Keratinocyte (primary cell): ENCODE measurements at regions not wholly inside any gene's neighbourhood (a gene's known extent, or its start where the extent isn't known, plus 50 kb on each side); places are given as distances from the start of the nearest gene placed in this dataset.

ENCODE experiments used
- DNase-seq: peaks from one replicate; pipeline ENCODE4 v3.0.0-alpha.2; 2011; ENCODE audit warnings: low read depth, missing footprints, low spot score
- FAIRE-seq: peaks from 2 replicates; lab custom pipeline; 2011; peaks lifted over from hg19 to GRCh38; lab: Jason Lieb, UNC
- H2AFZ ChIP-seq: 2 replicates; pipeline ENCODE4 v1.6.0; 2012; ENCODE audit warnings: low read length, control low read depth, inconsistent platforms; ENCODE audit not compliant: control insufficient read depth
- H3K27ac ChIP-seq: 2 replicates; pipeline ENCODE4 v1.5.1; 2011; ENCODE audit warnings: low read length; ENCODE audit not compliant: control insufficient read depth, insufficient read depth
- H3K27me3 ChIP-seq: 3 replicates; pipeline ENCODE4 v1.6.0; 2011; ENCODE audit warnings: low read length; ENCODE audit not compliant: control insufficient read depth, insufficient read depth; ENCODE audit errors: extremely low read depth
- H3K36me3 ChIP-seq, 2 experiments: 2 replicates in 1 of 2; 3 replicates in 1 of 2; pipeline ENCODE4 v1.5.1; 2011; ENCODE audit warnings: low read length in 2 of 2, mild to moderate bottlenecking in 1 of 2; ENCODE audit not compliant: control insufficient read depth in 2 of 2, insufficient read depth in 2 of 2; ENCODE audit errors: extremely low read depth in 1 of 2
- H3K4me1 ChIP-seq: 3 replicates; pipeline ENCODE4 v1.5.1; 2011; ENCODE audit warnings: low read length; ENCODE audit not compliant: control insufficient read depth, insufficient read depth; ENCODE audit errors: extremely low read depth
- H3K4me2 ChIP-seq: 3 replicates; pipeline ENCODE4 v1.6.0; 2011; ENCODE audit warnings: low read depth, low read length; ENCODE audit not compliant: control insufficient read depth, insufficient read depth; ENCODE audit errors: extremely low read depth
- H3K4me3 ChIP-seq, 3 experiments: fragments of 200-600 bp in 1 of 3; sonication (generic) in 1 of 3; 2 replicates in 2 of 3; 3 replicates in 1 of 3; pipeline ENCODE4 v1.5.1; 2011 to 2016; ENCODE audit warnings: low read length in 3 of 3, mild to moderate bottlenecking in 3 of 3, control low read depth in 2 of 3, inconsistent platforms in 1 of 3, low read depth in 1 of 3, mixed read lengths in 1 of 3, mixed run types in 1 of 3, moderate library complexity in 1 of 3; ENCODE audit not compliant: control insufficient read depth in 2 of 3, insufficient read depth in 2 of 3; ENCODE audit errors: extremely low read depth in 1 of 3
- H3K79me2 ChIP-seq: 2 replicates; pipeline ENCODE4 v1.6.0; 2012; ENCODE audit warnings: low read length; ENCODE audit not compliant: control insufficient read depth, insufficient read depth
- H3K9ac ChIP-seq: 3 replicates; pipeline ENCODE4 v1.6.0; 2011; ENCODE audit warnings: low read length; ENCODE audit not compliant: control insufficient read depth, insufficient read depth; ENCODE audit errors: extremely low read depth
- H3K9me1 ChIP-seq: 3 replicates; pipeline ENCODE4 v1.6.0; 2011; ENCODE audit warnings: low read length; ENCODE audit not compliant: control insufficient read depth, insufficient read depth; ENCODE audit errors: extremely low read depth
- H3K9me3 ChIP-seq: 2 replicates; pipeline ENCODE4 v1.5.1; 2012; ENCODE audit warnings: low read depth, low read length; ENCODE audit not compliant: control insufficient read depth
- H4K20me1 ChIP-seq: 3 replicates; pipeline ENCODE4 v1.6.0; 2011; ENCODE audit warnings: low read length; ENCODE audit not compliant: control insufficient read depth, insufficient read depth; ENCODE audit errors: extremely low read depth
- CTCF ChIP-seq, 3 experiments: IDR thresholded peaks in 1 of 3; conservative IDR thresholded peaks in 1 of 3; optimal IDR thresholded peaks in 1 of 3; 2 replicates in 2 of 3; 3 replicates in 1 of 3; pipeline versions ENCODE3 to v1.5.1; 2011; ENCODE audit warnings: low read length in 3 of 3, mild to moderate bottlenecking in 3 of 3, moderate library complexity in 2 of 3, control low read depth in 1 of 3, inconsistent platforms in 1 of 3; ENCODE audit not compliant: insufficient read depth in 2 of 3; ENCODE audit errors: extremely low read depth in 1 of 3
- EZH2 ChIP-seq: IDR thresholded peaks from one replicate; pipeline ENCODE4 v1.6.1; 2012; ENCODE audit warnings: inconsistent platforms, mild to moderate bottlenecking, low read length, moderate library complexity
- dilution Hi-C: fragments of 300-500 bp; cut with MboI; formaldehyde crosslinking; loops from one replicate; pipeline ENCODE4 v1.7.0; 2020; ENCODE audit warnings: low sequenced_read_pairs; ENCODE audit not compliant: extremely low pct_ligation_motif_present

DNA sequence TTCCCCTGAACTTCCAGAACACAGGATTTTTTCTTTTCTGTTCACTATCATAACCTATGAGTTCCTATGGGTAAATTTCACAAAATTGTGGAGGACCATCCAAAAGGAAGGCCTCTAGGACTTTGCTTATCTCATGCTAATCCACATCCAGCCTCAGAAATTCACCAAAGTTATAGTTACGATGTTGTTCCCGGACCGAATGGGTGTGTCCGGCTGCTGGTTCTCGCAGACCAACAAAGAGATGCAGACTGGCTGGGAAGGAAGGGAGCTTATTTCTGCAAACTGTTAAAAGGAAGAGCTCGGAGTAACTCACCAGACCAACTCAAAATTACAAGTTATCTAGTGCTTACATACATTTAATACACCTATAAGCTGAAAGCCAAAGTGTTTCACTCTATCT lies 882.9 kb upstream of the SPRY2 start:
- Histone ChIP-seq H3K4me2 (no peak overlapping the region), H3K9ac (no peak overlapping the region), H3K27ac (no peak overlapping the region), H3K79me2 (no peaks in the 10 kb centered on the region), H3K9me3 (no peaks in the 10 kb centered on the region), H3K4me1 (no peaks in the 10 kb centered on the region), H4K20me1 (no peaks in the 10 kb centered on the region), H3K36me3 (no peaks in the 10 kb centered on the region), H3K9me1 (no peaks in the 10 kb centered on the region), H3K4me3 (no peak overlapping the region), H2AFZ (no peak overlapping the region), H3K27me3 (no peaks in the 10 kb centered on the region)
- DNase-seq (no peak), FAIRE-seq (no peak)
- TF ChIP-seq EZH2 (no peak), CTCF (optimal IDR thresholded peaks at IDR 0.05 in 1 of 3, IDR thresholded peaks at IDR 0.05 in 1 of 3, conservative IDR thresholded peaks at IDR 0.05 in 1 of 3; ENCODE audit: extremely low read depth in 1 of 3, insufficient read depth in 2 of 3, low read length in 3 of 3) (no peak)
- dilution Hi-C loops = no loop called here

DNA sequence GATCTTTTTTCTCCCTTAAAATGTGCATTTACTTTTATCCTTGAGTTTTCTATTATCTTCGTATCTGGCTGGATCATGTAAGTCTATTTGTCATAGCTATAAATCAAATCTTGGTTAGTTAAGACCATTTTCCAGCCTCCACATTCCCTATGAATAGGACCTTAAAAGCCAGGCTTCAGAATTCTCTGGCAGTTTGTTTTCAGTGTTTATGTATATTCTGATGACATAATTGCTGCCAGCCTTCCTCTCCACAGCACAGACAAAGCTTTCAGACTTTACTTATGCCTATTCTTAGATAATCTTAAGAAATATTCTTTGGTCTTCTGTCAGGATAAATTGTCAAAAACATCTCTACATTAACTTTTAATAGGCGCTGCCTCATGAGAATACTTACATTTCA lies 870.8 kb upstream of the SPRY2 start:
- Histone ChIP-seq H3K9me3 (no peaks in the 10 kb centered on the region), H4K20me1 (no peaks in the 10 kb centered on the region), H3K27ac (no peak overlapping the region), H3K9me1 (no peaks in the 10 kb centered on the region), H3K27me3 (no peaks in the 10 kb centered on the region), H3K9ac (no peak overlapping the region), H3K4me3 (no peak overlapping the region), H2AFZ (no peak overlapping the region), H3K36me3 (no peaks in the 10 kb centered on the region), H3K4me2 (no peak overlapping the region), H3K4me1 (no peaks in the 10 kb centered on the region), H3K79me2 (no peaks in the 10 kb centered on the region)
- FAIRE-seq (no peak), DNase-seq (no peak)
- no peak for TF ChIP-seq CTCF (optimal IDR thresholded peaks at IDR 0.05 in 1 of 3, IDR thresholded peaks at IDR 0.05 in 1 of 3, conservative IDR thresholded peaks at IDR 0.05 in 1 of 3; ENCODE audit: extremely low read depth in 1 of 3, insufficient read depth in 2 of 3, low read length in 3 of 3)
- no peak for TF ChIP-seq EZH2
- dilution Hi-C loops = no loop called here
